Inflammatory macrophage treated with lipopolysaccharide for 1 hour (primary cell): ENCODE measurements at regions not wholly inside any gene's neighbourhood (a gene's known extent, or its start where the extent isn't known, plus 50 kb on each side); places are given as distances from the start of the nearest gene placed in this dataset.

Experiments
- DNase-seq, 2 donors: peaks; one replicate each; pipeline ENCODE4 v3.0.0-alpha.2; 2020 to 2022

DNA sequence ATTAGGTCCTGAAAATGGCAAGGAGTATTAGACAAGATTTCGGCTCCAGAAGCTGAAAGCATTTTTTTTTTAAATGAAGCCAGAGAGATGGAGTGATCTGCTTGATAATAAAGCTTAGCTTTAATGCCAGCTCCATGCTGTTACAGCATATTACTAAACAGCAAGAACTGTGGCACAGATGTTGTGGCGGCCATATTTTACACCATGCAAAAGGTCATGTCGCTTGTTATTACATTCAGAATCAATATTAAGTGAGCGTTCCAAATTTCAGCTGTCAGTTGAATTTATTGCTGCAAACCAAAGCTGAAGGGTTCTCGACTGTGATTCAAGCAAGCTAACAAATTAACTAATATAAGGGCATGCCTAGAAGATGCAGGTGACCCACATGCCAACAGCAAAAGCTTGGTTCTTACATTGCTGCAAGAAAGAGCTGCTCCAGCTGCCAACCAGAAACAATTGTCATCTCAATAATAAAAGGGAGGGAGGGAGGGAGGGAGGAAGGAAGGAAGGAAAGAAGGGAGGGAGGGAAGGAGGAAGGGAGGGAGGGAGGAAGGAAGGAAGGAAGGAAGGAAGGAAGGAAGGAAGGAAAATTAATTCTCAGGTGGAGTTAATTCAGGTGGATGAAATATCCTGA is 517.7 kb upstream of the WWC1 start:
- no peak for DNase-seq

DNA sequence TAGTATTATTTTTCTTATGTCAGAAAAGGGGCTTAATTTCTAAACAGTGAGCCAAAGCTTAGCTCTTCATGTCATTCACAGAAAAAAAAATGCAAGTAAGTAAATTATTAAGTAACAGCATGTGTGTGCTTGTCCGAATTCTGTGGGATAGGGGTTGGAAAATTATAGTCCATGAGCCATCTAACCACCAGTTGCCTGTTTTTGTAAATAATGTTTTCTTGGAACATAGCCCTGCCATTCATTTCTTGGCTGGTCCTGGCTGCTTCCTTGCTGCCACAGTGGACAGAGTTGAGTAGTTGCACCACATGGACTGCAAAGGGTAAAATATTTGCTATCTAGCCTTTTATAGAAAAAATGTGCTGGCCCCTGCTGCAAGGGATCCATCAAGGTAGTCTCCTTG is 513.7 kb upstream of the WWC1 start:
- no peak for DNase-seq

DNA sequence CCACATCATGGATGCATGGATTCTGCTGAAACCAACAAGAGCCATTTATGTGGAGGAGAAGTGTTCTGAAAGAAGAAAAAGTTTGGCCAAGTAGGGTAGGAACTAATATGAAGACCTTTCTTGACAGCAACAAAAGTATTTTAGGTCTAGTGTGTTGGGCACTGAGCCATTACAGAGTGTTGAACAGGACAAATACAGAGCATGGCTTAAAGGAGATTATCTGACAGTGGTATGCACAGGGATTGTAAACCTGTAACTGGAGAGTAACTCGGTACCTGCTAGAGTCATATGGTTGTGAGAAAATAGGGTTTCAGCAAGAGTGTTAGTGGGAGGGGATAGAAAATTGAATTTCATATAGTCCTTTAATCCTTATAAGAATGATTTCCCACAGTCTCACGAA is 513.2 kb upstream of the WWC1 start:
- DNase-seq = no peak

DNA sequence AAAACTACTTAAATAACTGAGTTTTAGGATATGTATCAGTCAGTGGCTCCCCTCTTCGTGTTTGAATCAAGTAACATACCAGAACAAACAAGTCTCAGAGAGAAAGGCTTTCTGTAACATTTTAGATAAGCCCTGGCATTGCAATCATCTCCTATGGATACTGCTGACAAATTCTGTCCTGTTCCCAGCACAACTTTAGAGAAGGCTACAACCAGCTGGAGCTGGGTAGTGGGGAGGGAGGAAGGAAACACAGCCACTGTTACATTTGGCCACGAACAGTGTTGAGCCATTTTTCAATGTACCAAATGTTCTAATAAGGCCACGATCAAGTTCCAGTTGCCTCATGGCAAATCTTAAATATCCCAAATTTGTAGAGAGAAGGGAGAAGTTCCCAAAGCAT is 511.8 kb upstream of the WWC1 start:
- DNase-seq = no peak

DNA sequence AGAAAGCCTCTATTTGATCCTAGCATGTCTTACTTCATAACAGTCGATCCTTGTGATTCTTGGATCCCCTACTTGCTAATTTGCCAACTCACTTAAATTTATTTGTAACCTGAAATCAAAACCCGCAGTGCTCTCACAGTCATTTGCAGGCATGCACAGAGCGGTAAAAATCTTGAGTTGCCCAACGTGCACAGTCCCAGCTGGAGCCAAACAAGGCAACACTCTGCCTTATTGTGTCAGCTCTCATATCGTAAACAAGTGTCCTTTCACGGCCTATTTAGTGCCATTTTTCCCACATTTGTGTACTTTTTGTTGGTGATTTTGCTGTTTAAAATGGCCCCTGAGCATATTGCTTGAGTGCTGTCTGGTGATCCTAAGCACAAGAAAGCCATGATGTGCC is 511.3 kb upstream of the WWC1 start:
- no peak for DNase-seq

DNA sequence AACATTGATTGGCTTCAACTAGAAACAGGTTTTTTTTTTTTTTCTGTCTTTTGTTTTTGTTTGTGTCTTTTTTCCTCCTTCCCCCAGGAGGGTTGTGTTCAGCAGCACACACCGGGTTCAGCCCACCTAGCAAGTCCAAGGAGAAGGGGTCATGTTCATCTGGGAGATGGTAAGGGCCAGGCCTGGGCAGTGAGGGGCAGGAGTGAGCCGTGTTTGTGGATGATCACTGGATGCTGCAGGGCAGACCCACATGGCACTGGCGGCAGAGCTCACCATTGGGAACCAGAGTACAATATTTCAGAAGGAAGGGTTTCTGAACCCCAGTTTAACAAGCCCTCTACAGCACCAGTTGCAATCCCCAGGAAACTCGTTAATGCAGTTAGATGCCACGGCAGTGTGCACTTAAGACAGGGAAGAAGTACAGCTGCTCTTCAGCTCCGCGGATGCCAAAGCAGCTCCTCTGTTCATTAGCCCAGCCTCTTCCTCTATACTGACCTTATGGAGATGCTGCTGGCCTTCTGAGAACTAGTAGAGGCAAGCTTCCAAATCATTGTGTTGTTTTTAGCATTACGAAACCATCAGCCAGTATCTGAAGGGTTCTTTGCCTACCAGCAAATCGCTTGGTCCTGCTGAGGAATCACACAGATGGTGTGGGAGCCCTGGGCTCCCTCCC is 508.2 kb upstream of the WWC1 start:
- DNase-seq = peak in 1 of 2 donors; percentile 26

DNA sequence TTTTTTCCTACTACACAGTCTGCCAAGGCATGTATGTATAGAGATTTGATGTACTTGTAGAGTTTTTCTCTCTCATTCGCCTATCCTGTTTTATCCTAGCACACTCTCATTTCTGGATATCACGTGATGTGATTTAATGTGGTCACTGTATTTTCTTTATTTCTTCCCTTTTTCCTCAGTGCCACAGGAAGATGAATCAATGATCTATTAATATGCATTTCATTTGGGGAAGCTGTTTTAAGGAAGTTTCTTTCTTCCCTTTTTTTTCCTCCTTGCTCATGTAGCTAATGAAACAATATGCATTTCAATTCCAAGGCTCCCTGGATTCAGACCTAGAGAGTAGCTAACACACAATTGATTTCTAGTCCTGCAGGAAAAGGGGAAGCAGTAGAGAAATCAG is 506.3 kb upstream of the WWC1 start:
- peak; percentile 79 to 84 for DNase-seq

DNA sequence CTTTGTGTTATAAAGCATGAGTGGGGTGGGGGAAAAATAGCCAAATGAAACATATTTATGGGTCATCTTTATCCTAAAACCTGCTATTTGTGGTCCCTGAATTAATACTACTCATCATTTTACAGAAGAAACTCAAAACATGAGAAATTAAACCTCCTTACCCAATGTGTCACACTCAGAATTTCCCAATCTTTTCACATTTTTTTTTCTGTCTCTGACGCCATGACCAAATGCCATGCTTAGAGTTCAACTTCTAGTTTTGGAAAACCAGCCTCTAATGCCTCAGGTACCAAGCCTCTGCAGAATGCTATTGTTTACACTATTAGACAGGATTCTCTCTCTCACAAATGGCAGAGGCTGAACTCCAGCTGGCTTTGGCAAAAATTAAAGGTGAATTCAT is 505.5 kb upstream of the WWC1 start:
- DNase-seq = peak; percentile 77 to 86

DNA sequence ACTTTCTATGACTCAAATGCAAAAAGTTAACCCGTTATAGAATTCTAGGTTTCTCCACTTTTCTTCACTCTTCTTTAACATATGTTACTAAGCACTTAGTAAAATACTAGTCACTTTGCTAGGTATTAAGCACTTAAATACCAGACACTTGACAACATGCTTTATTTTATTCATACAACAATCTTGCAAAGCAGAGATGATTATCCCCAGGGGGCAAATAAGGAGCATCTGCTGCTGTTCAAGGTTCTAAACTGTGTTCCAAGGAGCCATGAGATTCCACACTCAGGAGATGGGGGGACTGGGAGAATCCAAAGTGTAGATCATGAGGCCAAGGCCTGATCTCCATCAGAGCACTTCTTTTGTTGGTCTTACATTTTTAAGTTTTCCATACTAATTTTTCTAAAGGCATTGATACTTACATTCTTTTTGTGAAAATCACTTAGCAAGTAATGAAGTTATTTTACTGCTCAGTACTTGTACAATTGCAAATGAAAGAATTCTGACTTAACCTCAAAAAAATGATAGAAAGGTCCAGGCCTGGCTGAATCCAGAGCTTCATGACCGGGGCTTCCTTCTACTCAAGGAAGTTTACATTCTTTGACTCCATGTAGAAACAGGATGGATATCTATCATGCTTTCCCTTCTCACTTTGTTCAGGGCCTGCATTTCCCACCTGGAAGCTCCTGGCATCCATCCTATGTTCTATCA is 504.4 kb upstream of the WWC1 start:
- DNase-seq = no peak

DNA sequence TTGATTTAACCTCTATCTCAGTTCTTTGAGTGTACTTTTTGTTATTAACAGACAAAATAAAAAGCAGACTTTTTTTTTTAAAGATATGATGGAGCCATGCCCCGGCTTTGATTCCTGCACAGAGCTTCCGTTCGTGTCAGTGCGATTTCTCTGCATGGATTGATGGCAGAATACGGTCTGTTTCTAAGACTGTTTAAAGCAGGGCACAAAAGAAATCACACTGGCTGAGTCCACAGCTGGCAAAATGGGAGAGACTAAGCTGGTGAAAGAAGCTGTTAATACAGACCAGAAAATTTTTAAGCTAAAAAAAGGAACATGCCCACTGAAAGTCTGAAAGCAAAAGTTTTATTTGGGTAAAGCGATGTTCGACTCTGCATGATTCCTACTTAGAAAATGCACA is 501.4 kb upstream of the WWC1 start:
- no peak for DNase-seq

DNA sequence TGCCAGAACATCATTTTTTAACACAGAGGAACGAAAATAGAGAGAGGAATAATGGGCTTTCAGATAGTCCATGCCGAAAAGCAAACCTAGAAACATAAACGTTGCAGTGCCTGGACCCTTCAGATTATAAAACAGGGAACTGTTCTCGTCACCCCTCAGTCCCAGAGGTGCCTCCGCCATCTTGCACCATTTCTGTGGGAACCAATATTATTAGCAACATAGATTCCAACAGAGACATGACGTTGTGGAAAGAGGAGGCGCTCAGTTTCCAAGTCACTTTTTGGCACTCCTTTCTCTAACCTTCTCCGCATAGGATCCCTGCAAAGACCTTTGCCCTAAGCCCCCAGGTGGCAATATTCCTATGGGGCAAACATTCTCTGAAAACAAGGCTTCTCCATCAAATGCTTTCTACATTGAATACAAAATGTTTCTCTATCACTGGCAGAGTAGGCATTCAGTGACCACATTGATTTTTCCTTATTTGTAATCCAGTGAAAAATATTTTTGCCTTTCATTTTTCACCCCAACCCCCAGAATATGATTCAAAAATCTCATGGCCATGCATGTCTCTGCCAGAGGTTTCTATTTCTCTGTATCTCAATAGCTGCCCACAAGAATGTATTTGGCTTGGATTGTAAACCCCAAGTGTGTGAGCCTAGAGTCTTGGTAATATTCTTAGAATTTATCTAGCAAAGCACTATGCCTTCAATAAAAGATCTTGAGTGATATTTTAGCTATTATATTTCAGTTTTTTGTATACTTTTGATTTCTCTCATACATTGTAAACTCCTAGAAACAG is 500.8 kb upstream of the WWC1 start:
- no peak for DNase-seq

DNA sequence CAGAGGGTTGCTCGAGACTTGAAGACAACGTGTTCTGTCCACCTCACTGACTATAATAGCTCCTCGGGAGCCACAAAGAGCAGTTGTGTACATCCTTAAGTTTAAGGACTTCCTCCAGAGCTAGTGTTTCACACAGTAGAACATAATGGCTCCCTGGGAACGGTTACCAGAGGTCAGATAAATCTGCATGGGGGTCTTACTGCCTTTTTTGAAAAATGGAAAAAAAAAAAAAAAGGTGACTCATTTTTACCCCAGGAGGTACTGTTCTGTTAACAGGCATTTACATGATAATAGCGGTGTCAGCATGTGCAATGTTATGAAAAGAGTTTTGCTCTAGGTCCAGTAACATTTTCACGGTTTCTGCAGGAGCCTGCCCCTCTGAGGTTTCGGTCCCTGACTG is 498.9 kb upstream of the WWC1 start:
- no peak for DNase-seq

DNA sequence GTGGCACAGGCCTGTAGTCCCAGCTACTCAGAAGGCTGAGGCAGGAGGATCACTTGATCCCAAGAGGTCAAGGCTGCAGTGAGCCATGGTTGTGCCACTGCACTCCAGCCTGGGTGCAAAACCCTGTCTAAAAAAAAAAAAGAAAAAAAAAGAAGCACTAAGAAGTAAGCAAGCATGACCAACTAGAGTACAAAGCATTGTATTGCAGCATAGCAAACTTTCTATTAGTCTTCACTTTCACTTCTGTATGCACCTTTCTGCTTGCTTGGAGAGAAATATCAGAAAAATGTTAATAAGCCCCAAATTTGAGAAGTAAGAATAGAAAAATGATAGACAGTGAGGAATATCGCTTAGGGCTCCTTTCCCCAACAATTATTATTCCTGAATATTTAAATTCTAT is 497.7 kb upstream of the WWC1 start:
- DNase-seq = peak in 1 of 2 donors; percentile 11

DNA sequence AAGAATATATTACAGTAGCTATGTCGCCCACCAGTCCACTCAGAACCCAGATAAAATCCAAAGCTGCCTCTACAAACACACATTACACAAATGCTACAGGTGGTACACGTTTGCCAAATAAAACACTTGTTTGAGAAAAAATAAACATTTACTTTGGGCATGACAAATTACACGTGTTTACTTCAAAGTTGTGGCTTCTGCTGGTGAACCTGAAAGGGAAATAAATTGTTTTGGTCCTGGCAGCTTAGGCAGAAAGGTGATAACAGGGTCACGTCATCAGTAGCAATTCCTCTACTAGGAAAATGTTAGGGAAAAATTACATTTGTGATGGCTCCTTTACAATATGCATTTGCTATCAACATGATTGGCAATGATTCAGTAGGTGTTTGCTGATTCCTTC is 497.3 kb upstream of the WWC1 start:
- no peak for DNase-seq

DNA sequence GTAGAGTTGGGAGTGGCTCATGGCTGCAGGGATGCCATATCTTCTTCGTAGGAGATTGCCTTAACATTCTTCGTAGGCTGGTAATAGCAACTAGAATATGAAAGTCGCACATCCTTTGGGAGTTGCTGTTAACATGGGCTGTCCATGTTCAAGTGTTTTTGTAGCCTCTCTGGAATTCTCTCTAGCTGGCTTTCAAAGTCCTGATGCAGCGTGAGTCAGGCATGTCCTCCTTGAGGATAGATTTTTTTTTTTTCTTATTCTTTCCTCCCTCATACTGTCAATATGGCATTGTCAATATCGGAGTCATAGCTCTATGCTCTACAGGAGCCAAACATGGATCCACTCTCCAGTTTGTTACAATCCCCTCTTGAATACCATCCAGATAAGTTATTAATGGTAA is 494.8 kb upstream of the WWC1 start:
- no peak for DNase-seq

DNA sequence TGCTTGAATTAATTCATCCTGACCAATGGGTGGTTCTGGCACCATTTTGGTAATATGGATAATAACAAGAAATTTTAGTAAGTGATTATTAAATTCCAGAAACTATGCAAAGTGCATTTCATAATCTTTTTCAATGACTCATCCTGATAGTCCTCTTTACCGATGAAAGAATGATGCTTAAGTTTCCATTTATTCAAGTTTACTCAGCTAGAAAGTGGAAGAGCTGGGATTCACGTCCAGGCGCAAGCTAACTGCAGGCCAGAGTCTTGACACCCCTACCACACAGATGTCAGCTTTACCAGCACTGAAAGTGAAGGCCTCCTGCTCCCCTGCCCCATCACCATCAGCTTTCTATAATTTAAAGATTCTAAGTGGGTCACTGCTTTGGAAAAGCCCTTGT is 493.5 kb upstream of the WWC1 start:
- no peak for DNase-seq

DNA sequence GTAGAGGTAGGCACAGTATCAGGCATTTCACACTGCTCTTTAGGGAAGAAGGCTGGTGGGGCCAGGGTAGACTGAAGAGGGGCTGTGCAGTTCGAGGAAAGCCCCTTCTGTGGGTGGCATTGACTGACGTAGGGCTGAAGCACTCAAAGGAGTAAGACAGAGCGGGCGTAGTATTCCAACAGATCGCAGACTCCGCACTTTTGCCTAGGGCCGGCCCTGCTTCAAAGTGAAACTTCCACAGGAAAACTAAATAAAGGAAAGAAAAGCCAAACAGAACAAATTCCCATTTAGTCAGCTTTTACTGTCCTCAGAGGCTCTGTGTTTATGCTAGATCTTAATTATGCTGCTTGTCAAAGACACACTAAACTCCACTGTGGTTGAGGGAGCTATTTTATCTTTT is 493.0 kb upstream of the WWC1 start:
- DNase-seq = no peak

DNA sequence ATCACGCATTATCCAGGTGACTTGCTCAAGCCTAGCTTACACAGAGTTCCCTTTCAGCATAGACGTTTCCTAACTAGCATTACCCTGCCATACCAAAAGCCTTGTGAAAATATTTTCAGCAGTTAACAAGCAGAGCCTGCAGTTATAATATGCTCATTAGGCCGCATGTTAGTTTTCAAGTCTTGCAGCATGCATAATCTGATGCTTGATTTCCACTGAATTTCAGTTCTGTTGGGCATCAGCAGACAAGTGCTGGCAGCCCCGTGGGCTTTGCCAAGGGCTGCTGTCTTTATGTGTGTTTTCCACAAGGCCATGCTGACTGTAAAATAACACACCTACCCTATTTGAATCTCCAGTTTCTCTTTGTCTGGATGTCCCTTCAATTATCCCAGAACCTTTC is 491.0 kb upstream of the WWC1 start:
- no peak for DNase-seq

DNA sequence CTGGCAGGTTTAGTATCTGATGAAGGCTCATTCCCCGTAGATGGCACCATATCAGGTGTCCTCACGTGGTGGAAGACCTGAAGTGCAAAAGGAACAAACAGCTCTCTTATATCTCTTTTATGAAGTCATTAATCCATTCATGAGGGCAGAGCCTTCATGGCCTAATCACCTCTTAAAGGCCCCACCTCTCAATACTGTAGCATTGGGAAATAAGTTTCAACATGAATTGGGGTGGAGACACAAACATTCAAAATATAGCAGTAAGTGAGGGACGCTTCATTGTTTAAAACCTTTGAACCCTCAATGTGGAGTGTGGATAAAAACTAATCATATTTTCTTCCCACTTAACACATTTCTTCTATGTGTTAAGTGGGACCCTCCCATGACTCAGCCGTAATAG is 489.4 kb upstream of the WWC1 start:
- no peak for DNase-seq

DNA sequence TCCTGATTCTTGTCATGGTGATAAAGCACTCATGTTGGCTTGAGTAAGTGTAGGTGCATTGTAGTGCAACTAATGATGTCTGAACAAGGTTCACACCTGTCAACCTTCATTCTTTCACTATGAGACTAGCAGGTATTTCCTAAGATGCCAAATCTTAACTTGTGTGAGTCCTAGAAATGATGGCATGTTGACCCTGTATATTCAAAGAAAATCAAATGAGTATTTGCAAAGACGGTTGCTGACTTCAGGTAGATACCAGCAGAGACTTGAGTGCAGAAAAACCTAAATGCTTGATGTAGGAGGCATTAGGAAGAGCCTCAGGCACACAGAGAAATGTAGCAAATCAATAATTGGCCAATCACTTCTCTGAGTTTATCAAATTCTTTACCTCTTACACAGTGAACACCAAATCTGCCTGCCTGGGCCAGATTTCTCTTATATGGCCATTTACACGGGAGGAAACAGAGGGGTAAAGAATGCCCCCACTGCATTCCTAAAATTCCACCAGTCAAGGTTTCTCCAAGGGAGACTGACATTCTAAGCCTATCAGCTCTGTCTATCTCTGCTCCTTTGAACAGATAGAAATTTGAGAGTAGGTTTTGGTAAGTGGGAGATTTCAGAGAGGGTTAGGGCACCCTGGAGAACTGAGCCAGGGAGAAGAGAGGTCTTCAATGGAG is 488.6 kb upstream of the WWC1 start:
- DNase-seq = no peak

DNA sequence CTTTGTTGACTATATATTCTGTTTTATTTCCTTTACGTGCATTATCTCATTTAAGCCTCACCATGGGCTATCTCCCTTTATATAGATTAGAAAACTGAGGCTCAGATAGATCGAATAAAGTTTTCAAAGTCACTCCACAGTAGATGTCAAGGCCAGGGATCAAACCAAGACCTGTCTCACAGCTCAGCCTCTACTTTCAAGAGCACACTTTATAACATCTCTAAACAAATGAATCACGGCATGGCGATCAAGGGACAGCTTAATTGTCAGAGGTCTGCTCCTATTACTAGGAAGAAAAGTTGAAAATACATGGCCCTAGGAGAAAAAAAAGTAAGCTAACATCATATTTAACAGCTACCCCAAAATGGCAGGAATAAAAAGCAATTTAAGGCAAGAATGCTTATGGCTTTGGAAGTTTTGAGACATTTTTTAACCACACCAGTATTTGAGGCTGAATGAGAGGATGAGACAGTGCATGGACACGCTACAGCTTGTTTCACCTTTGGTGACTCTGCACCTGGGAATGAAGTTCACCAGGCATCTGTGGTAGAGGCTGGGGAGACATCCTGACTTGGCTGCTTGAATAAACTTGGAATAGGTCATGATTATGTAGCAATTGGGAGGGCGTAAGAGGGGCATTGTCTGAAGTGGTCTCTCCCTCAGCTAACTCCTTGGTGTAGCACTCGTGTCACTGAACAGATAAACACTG is 486.8 kb upstream of the WWC1 start:
- DNase-seq = no peak

DNA sequence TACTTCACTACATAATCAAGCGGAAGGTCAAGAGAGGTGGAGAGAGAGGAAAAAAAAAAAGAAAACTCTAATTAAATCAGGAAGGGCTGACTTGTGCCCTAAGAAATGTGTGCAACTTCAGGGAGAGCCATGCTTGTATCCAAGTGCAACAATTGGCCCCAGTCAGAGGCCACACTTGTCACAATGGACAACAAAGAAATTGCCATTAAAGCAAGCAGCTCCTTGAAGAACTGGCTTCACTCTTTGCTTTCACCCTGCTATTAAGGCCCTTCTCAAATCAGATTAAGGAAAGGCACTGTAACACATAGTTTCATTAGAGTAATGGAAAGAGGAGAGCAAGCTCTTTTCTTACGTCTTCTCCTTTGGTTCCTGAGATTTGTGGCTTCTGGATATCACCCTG is 480.9 kb upstream of the WWC1 start:
- no peak for DNase-seq
